DOHH2 (cell line): ENCODE measurements at regions not wholly inside any gene's neighbourhood (a gene's known extent, or its start where the extent isn't known, plus 50 kb on each side); places are given as distances from the start of the nearest gene placed in this dataset.

Experiments
- CTCF ChIP-seq: fragments of 200-600 bp; sonication (generic); IDR thresholded peaks from one replicate; pipeline ENCODE4 v1.5.1; 2014; ENCODE audit warnings: antibody characterized with exemption, mild to moderate bottlenecking, low read depth, low read length; ENCODE audit not compliant: poor library complexity, severe bottlenecking
- EZH2phosphoT487 ChIP-seq: fragments of 200-600 bp; sonication (generic); IDR thresholded peaks from 2 replicates; pipeline ENCODE4 v1.6.1; 2017; ENCODE audit warnings: borderline replicate concordance, mild to moderate bottlenecking, antibody characterized with exemption, low read length, moderate library complexity, mixed read lengths

- TF ChIP-seq CTCF (no peak), EZH2phosphoT487 (no peak)
Measured at GRCh38 chr2:147420947-147421675, 423.7 kb upstream of the ACVR2A start.
